Neural progenitor cell (in vitro differentiated cells): ENCODE measurements at regions not wholly inside any gene's neighbourhood (a gene's known extent, or its start where the extent isn't known, plus 50 kb on each side); places are given as distances from the start of the nearest gene placed in this dataset.
A peak's percentile ranks its signal among the peaks of the same experiment; 100 is the strongest.

Experiments used
- DNase-seq: peaks from one replicate; pipeline ENCODE4 v3.0.0-alpha.2; 2016; ENCODE audit warnings: low spot score
- H2AFZ ChIP-seq: fragments of 200-600 bp; sonication (generic); replicated peaks from 2 replicates; pipeline ENCODE4 v1.6.1; 2016; ENCODE audit warnings: antibody characterized with exemption
- H3F3A ChIP-seq: fragments of 200-600 bp; sonication (generic); 2 replicates; pipeline ENCODE4 v1.6.1; 2016; ENCODE audit warnings: antibody characterized with exemption, low read depth
- H3K27ac ChIP-seq: fragments of 200-600 bp; sonication (generic); 2 replicates; pipeline ENCODE4 v1.5.1; 2016; ENCODE audit warnings: mild to moderate bottlenecking
- H3K27me3 ChIP-seq: fragments of 200-600 bp; sonication (generic); 2 replicates; pipeline ENCODE4 v1.6.1; 2016; ENCODE audit warnings: mild to moderate bottlenecking, moderate library complexity
- H3K36me3 ChIP-seq: fragments of 200-600 bp; sonication (generic); 2 replicates; pipeline ENCODE4 v1.5.1; 2016
- H3K4me1 ChIP-seq: fragments of 200-600 bp; sonication (generic); 2 replicates; pipeline ENCODE4 v1.6.1; 2016; ENCODE audit warnings: mixed run types
- H3K4me2 ChIP-seq: fragments of 200-600 bp; sonication (generic); 2 replicates; pipeline ENCODE4 v1.6.1; 2016
- H3K4me3 ChIP-seq: fragments of 200-600 bp; sonication (generic); 2 replicates; pipeline ENCODE4 v1.5.1; 2016
- H3K79me2 ChIP-seq: fragments of 200-600 bp; sonication (generic); 2 replicates; pipeline ENCODE4 v1.6.1; 2016; ENCODE audit warnings: low read depth
- H3K9ac ChIP-seq: fragments of 200-600 bp; sonication (generic); 2 replicates; pipeline ENCODE4 v1.6.1; 2016
- H3K9me3 ChIP-seq: fragments of 200-600 bp; sonication (generic); 2 replicates; pipeline ENCODE4 v1.5.1; 2016; ENCODE audit warnings: low read depth
- H4K20me1 ChIP-seq: fragments of 200-600 bp; sonication (generic); 2 replicates; pipeline ENCODE4 v1.6.1; 2016; ENCODE audit warnings: low read depth
- H3K27ac Mint-ChIP-seq: 3 replicates; pipeline ENCODE4 v1.8.0; 2021; ENCODE audit warnings: mixed read lengths
- H3K27me3 Mint-ChIP-seq: 2 replicates; pipeline ENCODE4 v1.8.0; 2022; ENCODE audit warnings: low read depth, mild to moderate bottlenecking, inconsistent platforms, moderate library complexity, mixed read lengths; ENCODE audit not compliant: insufficient read depth
- H3K36me3 Mint-ChIP-seq: 3 replicates; pipeline ENCODE4 v1.8.0; 2021; ENCODE audit warnings: mixed read lengths
- H3K4me1 Mint-ChIP-seq: 3 replicates; pipeline ENCODE4 v1.8.0; 2021; ENCODE audit warnings: mixed read lengths
- H3K4me3 Mint-ChIP-seq: 3 replicates; pipeline ENCODE4 v1.8.0; 2021; ENCODE audit warnings: mild to moderate bottlenecking, moderate library complexity, mixed read lengths
- H3K9me3 Mint-ChIP-seq: 3 replicates; pipeline ENCODE4 v1.8.0; 2020; ENCODE audit warnings: mixed read lengths
- EZH2 ChIP-seq: fragments of 200-600 bp; sonication (generic); IDR thresholded peaks from 2 replicates; pipeline ENCODE4 v1.6.1; 2017; ENCODE audit warnings: antibody characterized with exemption, mild to moderate bottlenecking, moderate library complexity
- EZH2phosphoT487 ChIP-seq: fragments of 200-600 bp; sonication (generic); IDR thresholded peaks from 2 replicates; pipeline ENCODE4 v1.6.1; 2017; ENCODE audit warnings: antibody characterized with exemption
- TF ChIP-seq, protein P1 (sequence below): fragments of 200-600 bp; sonication (generic); IDR thresholded peaks from 2 replicates; pipeline ENCODE4 v1.5.1; 2017; ENCODE audit warnings: antibody characterized with exemption, mild to moderate bottlenecking

DNA sequence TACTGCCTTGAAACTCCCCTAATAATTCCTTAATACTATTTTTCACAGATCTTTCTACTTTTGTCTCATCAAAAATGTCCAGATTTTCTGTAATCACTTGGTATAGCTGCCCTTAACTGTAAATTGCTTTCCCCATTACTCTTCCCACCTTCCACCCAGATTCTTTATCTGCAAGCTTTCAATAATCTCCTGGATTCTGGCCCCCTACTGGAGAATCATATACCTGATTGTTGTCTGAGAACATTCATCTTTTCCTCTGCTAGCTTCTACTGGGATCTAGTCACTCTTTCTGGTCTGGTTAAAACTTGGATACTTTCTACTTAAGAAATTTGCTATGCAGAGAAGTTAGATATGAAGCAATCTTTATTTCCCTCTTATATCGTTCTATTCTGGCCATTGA, 552.6 kb downstream of the PCDH19 start:
- Histone ChIP-seq H3K4me2 (no peak overlapping the region), H3K9me3 (peaks cover 7% of the 10 kb centered on the region), H3F3A (no peaks in the 10 kb centered on the region), H3K36me3 (no peaks in the 10 kb centered on the region), H2AFZ (no peak overlapping the region), H3K27me3 (no peaks in the 10 kb centered on the region), H3K4me1 (no peaks in the 10 kb centered on the region), H3K4me3 (no peak overlapping the region), H3K79me2 (no peaks in the 10 kb centered on the region), H3K27ac (no peak overlapping the region), H4K20me1 (no peaks in the 10 kb centered on the region), H3K9ac (no peak overlapping the region)
- H3K4me3 Mint-ChIP-seq = no peak overlapping the region
- H3K36me3 Mint-ChIP-seq = no peaks in the 10 kb centered on the region
- peak; percentile 3 for DNase-seq
- H3K27me3 Mint-ChIP-seq = no peaks in the 10 kb centered on the region
- TF ChIP-seq, protein P1, sequence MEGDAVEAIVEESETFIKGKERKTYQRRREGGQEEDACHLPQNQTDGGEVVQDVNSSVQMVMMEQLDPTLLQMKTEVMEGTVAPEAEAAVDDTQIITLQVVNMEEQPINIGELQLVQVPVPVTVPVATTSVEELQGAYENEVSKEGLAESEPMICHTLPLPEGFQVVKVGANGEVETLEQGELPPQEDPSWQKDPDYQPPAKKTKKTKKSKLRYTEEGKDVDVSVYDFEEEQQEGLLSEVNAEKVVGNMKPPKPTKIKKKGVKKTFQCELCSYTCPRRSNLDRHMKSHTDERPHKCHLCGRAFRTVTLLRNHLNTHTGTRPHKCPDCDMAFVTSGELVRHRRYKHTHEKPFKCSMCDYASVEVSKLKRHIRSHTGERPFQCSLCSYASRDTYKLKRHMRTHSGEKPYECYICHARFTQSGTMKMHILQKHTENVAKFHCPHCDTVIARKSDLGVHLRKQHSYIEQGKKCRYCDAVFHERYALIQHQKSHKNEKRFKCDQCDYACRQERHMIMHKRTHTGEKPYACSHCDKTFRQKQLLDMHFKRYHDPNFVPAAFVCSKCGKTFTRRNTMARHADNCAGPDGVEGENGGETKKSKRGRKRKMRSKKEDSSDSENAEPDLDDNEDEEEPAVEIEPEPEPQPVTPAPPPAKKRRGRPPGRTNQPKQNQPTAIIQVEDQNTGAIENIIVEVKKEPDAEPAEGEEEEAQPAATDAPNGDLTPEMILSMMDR = peak; percentile 45
- TF ChIP-seq EZH2 = no peak
- no peaks in the 10 kb centered on the region for H3K9me3 Mint-ChIP-seq
- H3K4me1 Mint-ChIP-seq = no peaks in the 10 kb centered on the region
- no peak overlapping the region for H3K27ac Mint-ChIP-seq

DNA sequence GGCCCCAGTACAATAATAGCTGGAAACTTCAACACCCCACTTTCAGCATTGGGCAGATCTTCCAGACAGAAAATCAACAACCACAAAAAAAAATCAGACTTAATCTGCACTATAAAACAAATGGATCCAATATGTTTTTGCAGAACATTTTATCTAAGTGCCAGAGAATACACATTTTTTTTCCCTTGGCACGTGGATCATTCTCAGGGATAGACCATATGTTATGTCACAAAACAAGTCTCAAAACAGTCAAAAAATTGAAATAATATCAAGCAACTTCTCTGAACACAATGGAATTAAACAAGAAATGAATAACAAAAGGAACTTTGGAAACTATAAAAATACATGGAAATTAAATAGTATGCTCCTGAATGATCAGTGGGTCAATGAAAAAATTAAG, 576.3 kb downstream of the PCDH19 start:
- Histone ChIP-seq H3K4me2 (no peak overlapping the region), H2AFZ (no peak overlapping the region), H4K20me1 (no peaks in the 10 kb centered on the region), H3K9ac (no peak overlapping the region), H3K27ac (no peak overlapping the region), H3K4me1 (no peaks in the 10 kb centered on the region), H3F3A (no peaks in the 10 kb centered on the region), H3K27me3 (no peaks in the 10 kb centered on the region), H3K4me3 (no peak overlapping the region), H3K79me2 (no peaks in the 10 kb centered on the region), H3K9me3 (peaks cover 5% of the 10 kb centered on the region), H3K36me3 (no peaks in the 10 kb centered on the region)
- Mint-ChIP-seq H3K27me3 (peaks cover 2% of the 10 kb centered on the region), H3K4me1 (no peaks in the 10 kb centered on the region), H3K4me3 (no peak overlapping the region), H3K36me3 (no peaks in the 10 kb centered on the region), H3K27ac (no peak overlapping the region), H3K9me3 (peaks cover 17% of the 10 kb centered on the region)
- DNase-seq = no peak
- no peak for TF ChIP-seq EZH2
- TF ChIP-seq EZH2phosphoT487 = no peak
- TF ChIP-seq, protein P1 = no peak

DNA sequence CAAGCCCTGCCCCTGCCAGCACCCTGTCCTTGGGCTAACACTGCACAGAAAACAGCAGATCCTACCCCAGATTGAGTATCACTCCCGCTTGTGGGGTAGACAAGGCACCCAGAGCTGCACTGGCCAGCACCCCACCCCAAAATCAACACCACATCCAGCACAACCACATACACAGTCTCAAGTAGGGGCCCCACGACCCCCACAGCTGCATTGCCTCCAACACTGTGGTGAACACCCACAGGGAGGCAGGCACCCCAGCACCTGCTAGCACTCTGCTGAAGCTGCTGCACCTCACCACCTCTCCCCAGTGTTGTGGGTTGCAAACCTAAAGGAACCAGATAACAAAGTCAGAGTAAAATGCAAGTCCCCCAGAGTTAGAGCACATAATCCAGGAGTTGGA, 589.9 kb downstream of the PCDH19 start:
- Histone ChIP-seq H2AFZ (no peak overlapping the region), H3K9me3 (no peaks in the 10 kb centered on the region), H3K4me1 (no peaks in the 10 kb centered on the region), H3K9ac (no peak overlapping the region), H3K36me3 (no peaks in the 10 kb centered on the region), H3K27ac (no peak overlapping the region), H3K27me3 (no peaks in the 10 kb centered on the region), H4K20me1 (no peaks in the 10 kb centered on the region), H3K4me2 (no peak overlapping the region), H3K4me3 (no peak overlapping the region), H3F3A (no peaks in the 10 kb centered on the region), H3K79me2 (no peaks in the 10 kb centered on the region)
- peaks cover 4% of the 10 kb centered on the region for H3K9me3 Mint-ChIP-seq
- no peak overlapping the region for H3K4me3 Mint-ChIP-seq
- peaks cover 4% of the 10 kb centered on the region for H3K27me3 Mint-ChIP-seq
- TF ChIP-seq EZH2 (no peak), EZH2phosphoT487 (no peak)
- TF ChIP-seq, protein P1 = no peak
- no peaks in the 10 kb centered on the region for H3K36me3 Mint-ChIP-seq
- H3K4me1 Mint-ChIP-seq = no peaks in the 10 kb centered on the region
- DNase-seq = no peak
- H3K27ac Mint-ChIP-seq = no peak overlapping the region

DNA sequence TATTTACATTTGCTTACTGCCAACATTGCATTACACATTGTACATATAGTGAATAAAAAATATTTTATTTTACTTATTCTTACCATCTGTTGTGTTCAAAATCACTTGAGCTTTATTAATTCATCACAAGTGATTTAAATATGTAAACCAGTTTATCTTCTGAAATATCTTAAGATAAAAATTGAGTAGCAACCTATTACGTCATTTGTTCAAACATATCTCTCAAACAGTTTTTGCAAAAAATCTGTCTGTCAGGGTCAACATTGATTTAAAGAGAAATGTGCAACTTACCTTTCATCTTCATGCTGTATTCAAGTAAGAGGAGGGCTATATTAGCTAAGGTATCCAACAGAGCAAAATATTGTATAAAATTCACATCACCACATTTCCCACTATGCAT, 610.1 kb downstream of the PCDH19 start:
- Histone ChIP-seq H3K9ac (no peak overlapping the region), H3K9me3 (peaks cover 6% of the 10 kb centered on the region), H3K4me1 (no peaks in the 10 kb centered on the region), H3K4me3 (no peak overlapping the region), H3F3A (no peaks in the 10 kb centered on the region), H3K27ac (no peak overlapping the region), H2AFZ (no peak overlapping the region), H3K27me3 (no peaks in the 10 kb centered on the region), H3K79me2 (no peaks in the 10 kb centered on the region), H3K4me2 (no peak overlapping the region), H3K36me3 (no peaks in the 10 kb centered on the region), H4K20me1 (no peaks in the 10 kb centered on the region)
- TF ChIP-seq EZH2phosphoT487 (no peak), EZH2 (no peak)
- TF ChIP-seq, protein P1 = no peak
- Mint-ChIP-seq H3K4me3 (no peak overlapping the region), H3K27me3 (no peaks in the 10 kb centered on the region), H3K36me3 (no peaks in the 10 kb centered on the region), H3K27ac (no peak overlapping the region), H3K9me3 (peaks cover 16% of the 10 kb centered on the region), H3K4me1 (peaks cover 1% of the 10 kb centered on the region)
- DNase-seq = no peak
